ENCODE measurements at regions not wholly inside any gene's neighbourhood (a gene's known extent, or its start where the extent isn't known, plus 50 kb on each side); places are given as distances from the start of the nearest gene placed in this dataset.

GRCh38 chr6:167747645-167748044 is 79.1 kb upstream of the AFDN start:
- TF ChIP-seq ARNTL (CRISPR knock-in tag; IDR thresholded peaks at IDR 0.05; ENCODE audit: borderline replicate concordance, low read depth) (no peak), RARB (CRISPR knock-in tag; IDR thresholded peaks at IDR 0.05) (no peak), PATZ1 (CRISPR knock-in tag; IDR thresholded peaks at IDR 0.05; ENCODE audit: borderline replicate concordance) (no peak), CSRNP3 (CRISPR knock-in tag; IDR thresholded peaks at IDR 0.05) (no peak), CSDC2 (CRISPR knock-in tag; IDR thresholded peaks at IDR 0.05) (no peak), OSR1 (CRISPR knock-in tag; IDR thresholded peaks at IDR 0.05) (no peak), CREB5 (CRISPR knock-in tag; IDR thresholded peaks at IDR 0.05; ENCODE audit: low read depth) (no peak)

Data from SK-N-SH treated with all-trans-retinoic acid at 6 μM for 48 hours (cell line).